Anterior cingulate cortex (tissue), 58 donors: ENCODE measurements at regions not wholly inside any gene's neighbourhood (a gene's known extent, or its start where the extent isn't known, plus 50 kb on each side); places are given as distances from the start of the nearest gene placed in this dataset.

Source experiments
- DNase-seq, 58 donors: peaks; one replicate each; lab custom pipeline; 2025; lab: John Stamatoyannopoulos, UW

GRCh38 chr2:167471734-167472133, 583.5 kb downstream of the XIRP2 start:
- no peak for DNase-seq

GRCh38 chr2:167471332-167471731, 583.1 kb downstream of the XIRP2 start:
- DNase-seq: no peak

GRCh38 chr2:167462379-167462778, 574.1 kb downstream of the XIRP2 start:
- no peak for DNase-seq

- no peak for DNase-seq
Measured at GRCh38 chr2:167454036-167454435, 565.8 kb downstream of the XIRP2 start.

GRCh38 chr2:167451496-167452289, 563.4 kb downstream of the XIRP2 start:
- DNase-seq: peak in 1 of 58 donors; percentile 5

- DNase-seq: no peak
Measured at GRCh38 chr2:167450364-167450763, 562.1 kb downstream of the XIRP2 start.

- no peak for DNase-seq
Measured at GRCh38 chr2:167440382-167440781, 552.1 kb downstream of the XIRP2 start.

- no peak for DNase-seq
Measured at GRCh38 chr2:167438206-167438605, 549.9 kb downstream of the XIRP2 start.

- DNase-seq: peak in 19 of 58 donors; percentile 0 to 60 (median 31)
Measured at GRCh38 chr2:167431949-167432348, 543.7 kb downstream of the XIRP2 start.

GRCh38 chr2:167430447-167430846, 542.2 kb downstream of the XIRP2 start:
- no peak for DNase-seq

GRCh38 chr2:167424803-167425755, 536.8 kb downstream of the XIRP2 start:
- no peak for DNase-seq

- DNase-seq: no peak
Measured at GRCh38 chr2:167424221-167424620, 535.9 kb downstream of the XIRP2 start.

- no peak for DNase-seq
Measured at GRCh38 chr2:167423731-167424130, 535.5 kb downstream of the XIRP2 start.

- DNase-seq: no peak
Measured at GRCh38 chr2:167420211-167420610, 531.9 kb downstream of the XIRP2 start.

GRCh38 chr2:167415068-167415467, 526.8 kb downstream of the XIRP2 start:
- no peak for DNase-seq

GRCh38 chr2:167411367-167411766, 523.1 kb downstream of the XIRP2 start:
- no peak for DNase-seq

- DNase-seq: no peak
Measured at GRCh38 chr2:167406558-167406957, 518.3 kb downstream of the XIRP2 start.

GRCh38 chr2:167404627-167405284, 516.5 kb downstream of the XIRP2 start:
- no peak for DNase-seq

GRCh38 chr2:167401309-167401708, 513.0 kb downstream of the XIRP2 start:
- DNase-seq: no peak

GRCh38 chr2:167400546-167400945, 512.3 kb downstream of the XIRP2 start:
- DNase-seq: no peak

- no peak for DNase-seq
Measured at GRCh38 chr2:167398873-167399272, 510.6 kb downstream of the XIRP2 start.
